ENCODE measurements at regions not wholly inside any gene's neighbourhood (a gene's known extent, or its start where the extent isn't known, plus 50 kb on each side); places are given as distances from the start of the nearest gene placed in this dataset.

DNA sequence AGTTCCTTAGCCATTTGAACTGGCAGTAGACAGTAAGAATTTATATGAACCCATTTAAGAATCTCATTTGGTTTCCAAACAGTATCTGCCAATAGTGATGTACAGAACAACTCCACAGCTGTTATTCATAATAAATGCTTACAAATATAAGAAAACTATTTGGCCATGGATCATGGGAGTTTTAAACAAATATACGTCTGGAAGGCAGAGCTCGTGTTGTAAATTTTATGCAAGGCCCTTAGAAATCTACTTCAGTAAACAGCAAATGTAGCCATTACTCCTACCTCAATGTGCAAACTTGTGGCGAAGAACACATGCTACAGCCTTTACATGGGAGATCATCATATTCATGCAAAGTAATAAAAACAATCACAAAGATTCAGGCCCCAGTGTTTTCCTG, 65.3 kb upstream of the NANOGP8 start:
- TF ChIP-seq, protein P1, sequence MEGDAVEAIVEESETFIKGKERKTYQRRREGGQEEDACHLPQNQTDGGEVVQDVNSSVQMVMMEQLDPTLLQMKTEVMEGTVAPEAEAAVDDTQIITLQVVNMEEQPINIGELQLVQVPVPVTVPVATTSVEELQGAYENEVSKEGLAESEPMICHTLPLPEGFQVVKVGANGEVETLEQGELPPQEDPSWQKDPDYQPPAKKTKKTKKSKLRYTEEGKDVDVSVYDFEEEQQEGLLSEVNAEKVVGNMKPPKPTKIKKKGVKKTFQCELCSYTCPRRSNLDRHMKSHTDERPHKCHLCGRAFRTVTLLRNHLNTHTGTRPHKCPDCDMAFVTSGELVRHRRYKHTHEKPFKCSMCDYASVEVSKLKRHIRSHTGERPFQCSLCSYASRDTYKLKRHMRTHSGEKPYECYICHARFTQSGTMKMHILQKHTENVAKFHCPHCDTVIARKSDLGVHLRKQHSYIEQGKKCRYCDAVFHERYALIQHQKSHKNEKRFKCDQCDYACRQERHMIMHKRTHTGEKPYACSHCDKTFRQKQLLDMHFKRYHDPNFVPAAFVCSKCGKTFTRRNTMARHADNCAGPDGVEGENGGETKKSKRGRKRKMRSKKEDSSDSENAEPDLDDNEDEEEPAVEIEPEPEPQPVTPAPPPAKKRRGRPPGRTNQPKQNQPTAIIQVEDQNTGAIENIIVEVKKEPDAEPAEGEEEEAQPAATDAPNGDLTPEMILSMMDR (IDR thresholded peaks at IDR 0.05) = no peak

DNA sequence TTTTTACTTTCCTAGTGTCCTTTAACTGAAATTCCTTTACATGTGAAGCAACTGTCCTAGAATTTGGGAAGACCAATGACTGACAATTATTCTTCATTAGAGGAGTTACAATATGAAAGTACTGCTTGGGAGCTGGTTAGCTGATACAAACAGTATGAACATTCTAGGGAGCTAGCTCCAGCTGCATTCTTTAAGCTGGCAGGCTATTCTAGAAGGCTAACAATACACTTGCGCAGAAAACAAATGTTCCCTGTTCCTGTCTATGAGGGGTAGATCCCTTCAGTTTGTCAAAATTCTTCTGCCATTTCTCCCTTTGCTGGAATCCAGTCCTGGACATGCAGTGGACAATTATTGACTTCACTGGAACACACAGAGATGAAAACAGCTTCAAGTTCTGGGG, 60.2 kb upstream of the NANOGP8 start:
- no peak overlapping the region for H3K4me3 ChIP-seq
- TF ChIP-seq, protein P1 (IDR thresholded peaks at IDR 0.05) = no peak
- DNase-seq (ENCODE audit: low spot score) = no peak
- H3K27ac ChIP-seq = no peak overlapping the region

More for the DNA sequence above, 65.3 kb upstream of the NANOGP8 start:
- no peak for DNase-seq (ENCODE audit: low spot score)
- H3K27ac ChIP-seq = no peak overlapping the region
- no peak overlapping the region for H3K4me3 ChIP-seq

DNA sequence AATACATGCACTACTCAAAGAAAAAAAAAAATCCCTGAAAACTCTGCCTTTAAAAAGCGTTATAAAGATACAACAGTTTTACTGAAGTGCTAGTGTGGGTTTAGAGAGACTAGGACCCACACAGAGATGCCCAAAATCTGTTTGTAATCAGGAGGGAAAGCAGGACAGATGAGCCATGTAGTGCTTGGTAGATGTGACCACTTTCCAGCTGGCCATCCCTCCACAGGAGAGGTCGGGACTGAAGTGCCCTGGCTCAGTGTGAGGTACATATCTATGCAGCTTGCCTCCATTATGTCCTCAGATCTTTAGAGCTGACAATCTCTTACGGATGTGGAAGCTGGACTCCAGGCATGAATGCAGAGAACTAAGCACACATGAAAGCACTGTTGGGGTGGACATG, 57.5 kb upstream of the NANOGP8 start:
- Histone ChIP-seq H3K27ac (no peak overlapping the region), H3K4me3 (no peak overlapping the region)
- DNase-seq (ENCODE audit: low spot score) = no peak
- TF ChIP-seq, protein P1 (IDR thresholded peaks at IDR 0.05) = no peak

DNA sequence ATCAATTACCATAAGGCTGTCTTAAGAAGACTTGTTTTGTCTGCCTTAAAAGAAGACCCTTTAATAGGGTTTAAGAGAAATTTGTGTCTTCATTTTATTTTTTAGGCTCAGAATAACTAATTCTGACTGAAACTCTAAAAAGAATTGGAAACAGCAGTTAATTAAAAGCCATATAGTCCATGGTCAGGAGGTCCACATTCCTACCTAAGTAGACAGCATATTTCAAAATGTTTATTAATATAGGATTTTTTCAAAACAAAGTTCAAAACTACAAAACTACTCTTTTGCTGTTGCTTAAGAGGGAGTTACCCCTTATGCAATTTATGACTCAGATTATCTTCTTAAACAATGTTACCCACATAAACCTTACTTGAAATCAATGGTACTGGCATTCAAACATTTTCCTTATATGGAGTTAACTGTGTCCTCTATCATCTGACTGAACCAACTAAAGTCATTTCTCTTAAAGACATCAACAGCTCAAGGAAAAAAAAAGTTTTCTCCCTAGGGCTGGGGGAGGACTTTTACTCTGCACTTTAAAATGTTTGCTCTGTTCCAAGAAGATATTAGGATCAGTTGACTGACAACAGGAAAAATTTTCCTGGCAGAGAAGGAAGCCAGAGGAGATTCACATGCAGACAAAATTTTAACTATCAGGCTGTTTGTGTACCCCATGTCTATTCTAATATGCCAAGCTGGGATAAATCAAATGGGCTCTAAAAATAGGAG, 56.8 kb upstream of the NANOGP8 start:
- Histone ChIP-seq H3K27ac (no peak overlapping the region), H3K4me3 (no peak overlapping the region)
- DNase-seq (ENCODE audit: low spot score) = no peak
- TF ChIP-seq, protein P1 (IDR thresholded peaks at IDR 0.05) = no peak

DNA sequence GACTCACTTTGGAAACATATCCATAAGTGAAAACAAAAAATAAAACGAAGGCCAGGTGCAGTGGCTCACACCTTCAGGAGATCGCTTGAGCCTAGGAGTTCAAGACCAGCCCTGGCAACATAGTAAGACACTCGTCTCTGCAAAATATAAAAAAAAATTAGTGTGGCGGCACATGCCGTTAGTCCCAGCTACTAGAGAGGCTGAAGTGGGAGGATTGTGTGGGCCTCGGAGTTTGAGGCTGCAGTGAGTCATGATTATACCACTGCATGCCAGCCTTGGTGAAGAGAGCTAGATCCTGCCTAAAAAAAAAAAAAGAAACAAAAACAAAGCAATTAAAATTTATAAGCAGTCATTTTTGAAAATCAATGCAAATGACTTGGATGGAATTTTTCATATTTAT, 54.7 kb upstream of the NANOGP8 start:
- no peak overlapping the region for H3K27ac ChIP-seq
- TF ChIP-seq, protein P1 (IDR thresholded peaks at IDR 0.05) = no peak
- no peak for DNase-seq (ENCODE audit: low spot score)
- H3K4me3 ChIP-seq = no peak overlapping the region

DNA sequence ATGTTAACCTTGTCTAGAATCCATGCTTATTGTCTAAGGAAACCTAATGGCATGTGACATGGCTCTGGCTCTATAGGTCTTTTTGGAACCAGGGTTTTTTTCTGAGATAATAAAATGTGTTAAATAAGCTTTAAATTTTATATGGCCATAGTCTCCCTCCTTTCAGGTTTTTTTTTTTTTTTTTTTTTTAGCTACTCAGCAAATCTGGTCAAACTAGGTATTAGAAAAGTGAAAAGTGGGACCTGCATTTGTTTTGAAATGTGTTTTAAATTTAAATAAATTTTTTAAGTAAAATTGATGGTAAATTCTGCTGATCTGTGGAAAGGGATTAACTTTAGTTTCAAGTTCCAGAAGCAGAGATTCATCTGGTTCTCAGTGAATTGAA, 52.1 kb upstream of the NANOGP8 start:
- no peak for DNase-seq (ENCODE audit: low spot score)
- H3K27ac ChIP-seq = no peak overlapping the region

More for the DNA sequence above, 52.1 kb upstream of the NANOGP8 start:
- no peak overlapping the region for H3K4me3 ChIP-seq
- TF ChIP-seq, protein P1 (IDR thresholded peaks at IDR 0.05) = no peak
